DND-41 (cell line): ENCODE measurements at regions not wholly inside any gene's neighbourhood (a gene's known extent, or its start where the extent isn't known, plus 50 kb on each side); places are given as distances from the start of the nearest gene placed in this dataset.

Source experiments
- ATAC-seq: fragments of 200-7000 bp; cut with Tn5 transposase; 3 replicates; pipeline ENCODE4 v1.9.1; 2021; ENCODE audit warnings: low read depth; ENCODE audit not compliant: insufficient read depth
- DNase-seq: peaks from one replicate; pipeline ENCODE4 v3.0.0-alpha.2; 2020
- H2AFZ ChIP-seq: 2 replicates; pipeline ENCODE4 v1.6.0; 2012; ENCODE audit warnings: low read depth, low read length
- H3K27ac ChIP-seq: 2 replicates; pipeline ENCODE4 v1.5.1; 2012; ENCODE audit warnings: low read length, inconsistent platforms
- H3K27me3 ChIP-seq: fragments of 200-600 bp; sonication (generic); 2 replicates; pipeline ENCODE4 v1.6.0; 2012; ENCODE audit warnings: low read length, mild to moderate bottlenecking, inconsistent platforms; ENCODE audit not compliant: insufficient read depth, poor library complexity
- H3K36me3 ChIP-seq: 2 replicates; pipeline ENCODE4 v1.5.1; 2012; ENCODE audit warnings: low read length, inconsistent platforms; ENCODE audit not compliant: insufficient read depth
- H3K4me1 ChIP-seq: 2 replicates; pipeline ENCODE4 v1.5.1; 2012; ENCODE audit warnings: mild to moderate bottlenecking, low read length; ENCODE audit not compliant: insufficient read depth
- H3K4me2 ChIP-seq: 2 replicates; pipeline ENCODE4 v1.6.0; 2012; ENCODE audit warnings: mild to moderate bottlenecking, moderate library complexity, low read length, inconsistent platforms; ENCODE audit not compliant: insufficient read depth
- H3K4me3 ChIP-seq, 2 experiments: fragments of 200-600 bp in 1 of 2; shearing (Covaris generic) in 1 of 2; 2 replicates each; pipeline ENCODE4 v1.5.1; 2012 to 2016; ENCODE audit warnings: inconsistent platforms in 2 of 2, low read length in 2 of 2, mild to moderate bottlenecking in 2 of 2, low read depth in 1 of 2, moderate library complexity in 1 of 2
- H3K79me2 ChIP-seq: 2 replicates; pipeline ENCODE4 v1.6.0; 2012; ENCODE audit warnings: low read length, inconsistent platforms; ENCODE audit not compliant: insufficient read depth
- H3K9ac ChIP-seq: 2 replicates; pipeline ENCODE4 v1.6.0; 2012; ENCODE audit warnings: low read depth, mild to moderate bottlenecking, inconsistent platforms, low read length, moderate library complexity
- H3K9me3 ChIP-seq: 2 replicates; pipeline ENCODE4 v1.5.1; 2012; ENCODE audit warnings: low read length, moderate library complexity, mild to moderate bottlenecking, inconsistent platforms; ENCODE audit not compliant: insufficient read depth, severe bottlenecking
- H4K20me1 ChIP-seq: 2 replicates; pipeline ENCODE4 v1.6.0; 2012; ENCODE audit warnings: low read length; ENCODE audit not compliant: insufficient read depth
- CTCF ChIP-seq: IDR thresholded peaks from 2 replicates; pipeline ENCODE4 v1.5.1; 2012; ENCODE audit warnings: borderline replicate concordance, low read length, moderate library complexity, mild to moderate bottlenecking; ENCODE audit not compliant: poor library complexity, severe bottlenecking; ENCODE audit errors: extremely low read depth
- EZH2 ChIP-seq: IDR thresholded peaks from 3 replicates; pipeline ENCODE4 v1.6.1; 2012; ENCODE audit warnings: borderline replicate concordance, low read depth, mild to moderate bottlenecking, moderate library complexity, low read length, inconsistent platforms; ENCODE audit not compliant: severe bottlenecking

DNA sequence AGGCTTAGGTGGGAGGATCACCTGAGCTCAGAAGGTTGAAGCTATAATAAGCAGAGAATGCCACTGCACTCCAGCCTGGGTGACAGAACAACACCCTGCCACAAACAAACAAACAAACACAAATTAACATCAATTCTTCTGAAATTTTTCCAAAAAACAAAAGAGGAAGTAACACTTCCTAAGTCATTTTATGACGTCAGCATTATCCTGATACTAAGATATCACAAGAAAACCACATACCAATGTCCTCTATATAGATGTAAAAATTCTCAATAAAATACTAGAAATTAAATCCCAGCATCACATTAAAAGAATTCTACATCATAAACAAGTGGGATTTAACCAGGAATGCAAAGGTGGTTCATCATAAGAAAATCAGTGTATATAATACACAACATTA, 64.4 kb upstream of the STK26 start:
- no peaks in the 10 kb centered on the region for H3K4me1 ChIP-seq
- H3K36me3 ChIP-seq = no peaks in the 10 kb centered on the region
- H3K9me3 ChIP-seq = no peaks in the 10 kb centered on the region
- no peak overlapping the region for H2AFZ ChIP-seq
- ATAC-seq = no peak
- no peak for DNase-seq
- TF ChIP-seq CTCF (no peak), EZH2 (no peak)
- H3K4me3 ChIP-seq = no peak overlapping the region
- no peaks in the 10 kb centered on the region for H4K20me1 ChIP-seq
- H3K4me2 ChIP-seq = no peak overlapping the region
- no peak overlapping the region for H3K27ac ChIP-seq
- H3K27me3 ChIP-seq = no peaks in the 10 kb centered on the region
- no peaks in the 10 kb centered on the region for H3K79me2 ChIP-seq
- no peak overlapping the region for H3K9ac ChIP-seq

DNA sequence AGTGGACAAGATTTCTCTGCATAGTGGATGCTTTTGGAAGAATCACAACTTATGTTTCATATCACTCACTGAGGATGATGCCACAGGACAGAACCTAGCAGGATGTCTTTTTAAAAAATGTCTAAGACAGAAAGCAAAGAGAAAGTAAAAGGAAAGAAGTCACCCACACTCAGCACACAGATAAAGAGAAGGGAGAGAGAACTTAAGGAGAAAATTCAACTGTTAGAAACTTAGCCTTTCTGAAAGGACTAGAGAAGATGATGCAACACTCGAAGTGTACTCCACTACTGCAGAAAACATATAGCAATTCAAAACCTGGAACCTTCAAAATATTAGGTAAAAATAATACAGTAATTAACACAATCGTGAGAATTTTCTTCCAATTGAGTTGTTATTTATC, 52.8 kb upstream of the STK26 start:
- Histone ChIP-seq H2AFZ (peak overlapping the region; percentile 73), H3K79me2 (no peaks in the 10 kb centered on the region), H3K4me1 (peaks cover 19% of the 10 kb centered on the region), H3K9ac (peak overlapping the region; percentile 35), H3K27me3 (no peaks in the 10 kb centered on the region), H3K36me3 (no peaks in the 10 kb centered on the region), H3K4me2 (peak overlapping the region; percentile 50), H3K4me3 (peak overlapping the region in 1 of 2 experiments; percentile 16; a peak in 2 of 4 replicates), H3K9me3 (no peaks in the 10 kb centered on the region), H4K20me1 (no peaks in the 10 kb centered on the region), H3K27ac (peak overlapping the region; percentile 66)
- DNase-seq (no peak), ATAC-seq (peak; percentile 87)
- no peak for TF ChIP-seq CTCF
- TF ChIP-seq EZH2 = no peak
